Breast epithelium (tissue), 3 donors: ENCODE measurements at regions not wholly inside any gene's neighbourhood (a gene's known extent, or its start where the extent isn't known, plus 50 kb on each side); places are given as distances from the start of the nearest gene placed in this dataset.

Experiments
- POLR2A ChIP-seq: fragments of 450-650 bp; IDR thresholded peaks from one replicate; pipeline ENCODE4 v1.6.1; 2016; ENCODE audit warnings: antibody characterized with exemption, mild to moderate bottlenecking, moderate library complexity
- POLR2AphosphoS5 ChIP-seq, 3 donors: sonication (generic); formaldehyde crosslinking; IDR thresholded peaks; one replicate each; pipeline ENCODE4 v1.6.1; 2017; ENCODE audit warnings: antibody characterized with exemption in 3 of 3
- TF ChIP-seq, protein P1 (sequence below), 3 donors: fragments of 450-650 bp; IDR thresholded peaks; one replicate each; pipeline ENCODE4 v1.5.1; 2016 to 2017; ENCODE audit warnings: antibody characterized with exemption in 3 of 3, mild to moderate bottlenecking in 3 of 3, moderate library complexity in 3 of 3

GRCh38 chr2:121087117-121087516 is 197.9 kb downstream of the TFCP2L1 start:
- TF ChIP-seq, protein P1, sequence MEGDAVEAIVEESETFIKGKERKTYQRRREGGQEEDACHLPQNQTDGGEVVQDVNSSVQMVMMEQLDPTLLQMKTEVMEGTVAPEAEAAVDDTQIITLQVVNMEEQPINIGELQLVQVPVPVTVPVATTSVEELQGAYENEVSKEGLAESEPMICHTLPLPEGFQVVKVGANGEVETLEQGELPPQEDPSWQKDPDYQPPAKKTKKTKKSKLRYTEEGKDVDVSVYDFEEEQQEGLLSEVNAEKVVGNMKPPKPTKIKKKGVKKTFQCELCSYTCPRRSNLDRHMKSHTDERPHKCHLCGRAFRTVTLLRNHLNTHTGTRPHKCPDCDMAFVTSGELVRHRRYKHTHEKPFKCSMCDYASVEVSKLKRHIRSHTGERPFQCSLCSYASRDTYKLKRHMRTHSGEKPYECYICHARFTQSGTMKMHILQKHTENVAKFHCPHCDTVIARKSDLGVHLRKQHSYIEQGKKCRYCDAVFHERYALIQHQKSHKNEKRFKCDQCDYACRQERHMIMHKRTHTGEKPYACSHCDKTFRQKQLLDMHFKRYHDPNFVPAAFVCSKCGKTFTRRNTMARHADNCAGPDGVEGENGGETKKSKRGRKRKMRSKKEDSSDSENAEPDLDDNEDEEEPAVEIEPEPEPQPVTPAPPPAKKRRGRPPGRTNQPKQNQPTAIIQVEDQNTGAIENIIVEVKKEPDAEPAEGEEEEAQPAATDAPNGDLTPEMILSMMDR (IDR thresholded peaks at IDR 0.05) = no peak
- TF ChIP-seq POLR2AphosphoS5 (IDR thresholded peaks at IDR 0.05) (no peak), POLR2A (no peak)
